ENCODE measurements at regions not wholly inside any gene's neighbourhood (a gene's known extent, or its start where the extent isn't known, plus 50 kb on each side); places are given as distances from the start of the nearest gene placed in this dataset.

- TF ChIP-seq CTCF (IDR thresholded peaks at IDR 0.05) (no peak), POLR2AphosphoS5 (IDR thresholded peaks at IDR 0.05) (no peak)
These were observed 154.9 kb downstream of the GLUL start for GRCh38 chr1:182236651-182237077.
